IMR-90 (cell line): ENCODE measurements at regions not wholly inside any gene's neighbourhood (a gene's known extent, or its start where the extent isn't known, plus 50 kb on each side); places are given as distances from the start of the nearest gene placed in this dataset.

Experiments
- CEBPB ChIP-seq: IDR thresholded peaks from 2 replicates; pipeline ENCODE4 v1.6.1; 2012; ENCODE audit warnings: low read depth, low read length, improper control_type of control experiment
- CHD1 ChIP-seq: IDR thresholded peaks from 2 replicates; pipeline ENCODE4 v1.6.1; 2012; ENCODE audit warnings: low read depth, low read length, improper control_type of control experiment
- CTCF ChIP-seq: conservative IDR thresholded peaks from 2 replicates; pipeline ENCODE4 v1.5.1; 2012; ENCODE audit warnings: mild to moderate bottlenecking, low read depth, low read length, improper control_type of control experiment
- FOS ChIP-seq: fragments of 150-350 bp; IDR thresholded peaks from 2 replicates; pipeline ENCODE4 v1.6.1; 2016; ENCODE audit warnings: low read depth, low read length
- MAFK ChIP-seq: IDR thresholded peaks from 2 replicates; pipeline ENCODE4 v1.6.1; 2012; ENCODE audit warnings: low read depth, low read length, improper control_type of control experiment
- POLR2A ChIP-seq: IDR thresholded peaks from 2 replicates; pipeline ENCODE4 v1.6.1; 2012; ENCODE audit warnings: mild to moderate bottlenecking, low read depth, low read length
- RAD21 ChIP-seq: IDR thresholded peaks from 2 replicates; pipeline ENCODE4 v1.6.1; 2012; ENCODE audit warnings: low read length, improper control_type of control experiment
- RCOR1 ChIP-seq: IDR thresholded peaks from 2 replicates; pipeline ENCODE4 v1.6.1; 2012; ENCODE audit warnings: mild to moderate bottlenecking, low read length, improper control_type of control experiment; ENCODE audit not compliant: insufficient replicate concordance
- SMC3 ChIP-seq: fragments of 150-350 bp; IDR thresholded peaks from 2 replicates; pipeline ENCODE4 v1.6.1; 2016; ENCODE audit warnings: low read depth, mild to moderate bottlenecking, antibody characterized with exemption, low read length, moderate library complexity

GRCh38 chr1:221626041-221626440, 115.8 kb downstream of the DUSP10 start:
- TF ChIP-seq CTCF (no peak), SMC3 (no peak), CEBPB (no peak), CHD1 (no peak), RCOR1 (no peak), FOS (no peak), RAD21 (no peak), POLR2A (no peak), MAFK (no peak)
